Embryonic facial prominence (tissue), 1 donor: ENCODE measurements at regions not wholly inside any gene's neighbourhood (a gene's known extent, or its start where the extent isn't known, plus 50 kb on each side); places are given as distances from the start of the nearest gene placed in this dataset.
"Not testable (repeated sequence)": the region's sequence is repeated elsewhere in the genome, so short reads cannot be mapped to it uniquely, and the experiment has no call there.

Experiments used
- DNase-seq: peaks from one replicate; pipeline ENCODE4 v3.0.0-alpha.2; 2016; ENCODE audit errors: extremely low spot score

DNA sequence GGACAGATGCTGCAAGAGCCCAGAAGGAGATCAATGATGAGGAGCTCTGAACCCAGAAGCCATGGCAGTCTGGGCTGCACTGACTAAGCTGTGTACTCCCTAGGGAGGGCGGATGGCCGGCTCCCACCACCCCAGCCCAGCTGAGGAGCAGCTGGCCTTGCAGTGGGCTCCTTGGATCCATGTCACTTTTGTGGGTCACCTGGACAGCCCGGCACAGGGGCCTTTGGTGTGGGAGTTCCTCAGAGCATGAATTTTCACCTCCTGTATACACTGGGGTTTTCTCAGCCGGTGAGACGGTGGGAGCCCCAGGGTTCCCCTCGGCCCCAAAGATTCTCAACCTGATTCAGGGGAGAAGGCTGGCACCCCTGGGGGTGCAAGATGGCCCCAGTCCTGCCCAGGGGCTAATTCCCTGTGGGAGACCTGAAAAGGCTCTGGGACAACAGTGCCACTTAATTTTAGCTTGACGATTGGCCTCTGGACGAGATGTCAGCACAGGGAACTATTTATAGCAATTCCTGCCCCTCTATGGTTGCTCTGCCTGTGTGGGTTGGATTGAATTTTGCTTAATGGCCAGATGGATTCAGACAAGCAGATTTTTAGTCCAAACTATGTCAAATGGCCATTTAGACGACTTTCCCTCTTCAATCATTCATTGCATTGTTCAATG lies 121.6 kb upstream of the PMEPA1 start:
- DNase-seq = no peak

GRCh38 chr20:57830515-57830895 lies 120.7 kb upstream of the PMEPA1 start:
- DNase-seq = no peak

DNA sequence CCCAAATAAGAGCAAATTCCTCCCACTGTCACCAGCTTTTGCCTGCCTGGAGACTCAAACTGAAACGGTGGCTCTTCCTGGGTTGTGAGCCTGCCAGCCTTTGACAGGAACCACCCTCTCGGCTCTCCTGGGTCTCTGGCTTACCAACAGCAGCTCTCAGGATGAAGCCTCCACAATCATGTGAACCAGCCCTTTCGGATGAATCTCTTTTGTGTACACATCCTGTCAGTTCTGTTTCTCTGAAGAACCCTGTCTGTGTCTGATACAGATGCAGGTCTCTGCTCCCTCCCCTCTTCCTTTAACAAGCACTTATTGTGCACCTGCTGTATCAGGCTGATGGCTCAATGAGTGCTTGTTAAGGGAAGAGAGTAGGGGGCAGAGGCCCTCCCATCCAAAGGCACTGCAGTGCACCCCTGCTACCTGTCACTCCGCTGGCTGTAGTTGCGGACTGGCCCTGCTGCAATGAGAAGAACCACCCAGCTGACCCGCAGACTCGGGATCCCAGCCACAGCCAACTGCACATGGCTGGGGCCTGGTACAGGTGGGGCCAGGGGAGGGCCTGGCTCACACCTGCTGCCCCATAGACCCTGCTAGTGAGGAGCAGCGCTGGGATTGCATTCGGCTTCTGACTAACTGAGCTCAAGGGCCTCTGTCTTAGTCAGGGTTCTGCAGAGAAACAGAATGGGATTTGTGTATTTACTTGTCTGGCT lies 120.1 kb upstream of the PMEPA1 start:
- no peak for DNase-seq

- no peak for DNase-seq
Observed at GRCh38 chr20:57829336-57829735, 119.5 kb upstream of the PMEPA1 start.

- no peak for DNase-seq
Observed at GRCh38 chr20:57828696-57829095, 118.9 kb upstream of the PMEPA1 start.

DNA sequence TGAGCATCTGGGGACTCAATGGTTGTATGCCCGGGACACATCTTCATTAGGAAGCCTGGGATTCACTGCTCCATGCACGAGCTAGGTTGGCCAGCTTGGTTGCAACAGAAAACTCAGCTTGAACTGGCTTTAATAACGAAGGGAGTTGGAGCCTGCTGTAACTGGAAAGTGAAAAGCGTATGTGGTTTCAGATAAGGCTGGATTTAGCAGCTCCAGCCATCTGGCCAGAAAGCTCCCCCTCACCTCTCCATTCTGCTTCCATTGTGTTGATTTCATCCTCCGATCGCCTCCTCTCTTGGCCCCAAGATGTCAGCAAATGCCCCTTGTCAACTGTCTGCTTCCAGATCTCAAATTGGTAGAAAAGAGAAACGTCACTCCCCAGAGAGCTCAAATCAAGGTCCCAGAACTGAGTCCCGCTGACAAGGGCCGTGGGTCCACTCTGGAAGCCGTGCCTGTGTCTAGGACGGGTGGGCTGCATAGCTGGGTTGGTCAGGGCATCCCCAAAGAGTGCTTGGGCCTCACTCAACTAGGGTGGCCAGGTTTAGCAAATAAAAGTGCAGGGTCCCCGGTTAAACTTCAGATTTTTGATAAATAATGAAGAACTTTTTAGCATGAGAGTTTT lies 117.0 kb upstream of the PMEPA1 start:
- DNase-seq = no peak

DNA sequence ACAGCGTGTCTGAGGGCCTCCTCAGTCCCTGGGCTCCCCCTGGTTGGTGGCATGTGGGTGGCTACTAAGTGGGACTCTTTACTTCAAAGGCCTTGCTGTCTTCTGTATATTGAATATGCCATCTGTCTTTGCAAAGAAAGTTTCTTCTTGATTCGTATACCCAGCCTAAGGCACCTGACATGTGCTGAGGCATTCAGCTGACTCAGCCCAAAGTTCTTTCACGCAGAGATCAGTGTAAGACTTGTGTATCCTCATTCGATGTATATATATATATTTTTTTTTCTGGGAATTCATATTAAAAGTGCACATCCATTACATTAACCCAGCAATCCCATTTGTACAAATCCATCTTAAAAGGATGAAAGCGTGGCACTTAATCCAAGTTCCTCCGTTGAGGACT lies 115.1 kb upstream of the PMEPA1 start:
- no peak for DNase-seq

DNA sequence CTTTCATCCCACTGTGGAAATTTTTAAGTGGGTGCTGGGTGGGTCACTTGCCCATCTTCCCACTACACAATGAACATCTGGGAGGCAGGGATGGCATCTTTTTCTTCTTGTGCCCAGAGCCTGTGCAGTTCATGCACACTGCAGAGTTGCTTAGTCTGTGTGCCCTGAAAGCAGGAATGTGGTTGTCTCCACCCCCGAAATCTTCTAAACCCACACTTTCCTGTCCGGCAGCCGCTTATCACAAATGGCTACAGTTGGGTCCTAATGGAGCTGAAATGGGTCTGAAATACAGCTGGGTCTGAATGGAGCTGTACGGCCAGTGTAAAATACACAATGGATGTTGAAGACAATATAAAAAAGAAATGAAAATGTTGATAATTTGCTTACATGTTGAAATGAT lies 112.1 kb upstream of the PMEPA1 start:
- no peak for DNase-seq

DNA sequence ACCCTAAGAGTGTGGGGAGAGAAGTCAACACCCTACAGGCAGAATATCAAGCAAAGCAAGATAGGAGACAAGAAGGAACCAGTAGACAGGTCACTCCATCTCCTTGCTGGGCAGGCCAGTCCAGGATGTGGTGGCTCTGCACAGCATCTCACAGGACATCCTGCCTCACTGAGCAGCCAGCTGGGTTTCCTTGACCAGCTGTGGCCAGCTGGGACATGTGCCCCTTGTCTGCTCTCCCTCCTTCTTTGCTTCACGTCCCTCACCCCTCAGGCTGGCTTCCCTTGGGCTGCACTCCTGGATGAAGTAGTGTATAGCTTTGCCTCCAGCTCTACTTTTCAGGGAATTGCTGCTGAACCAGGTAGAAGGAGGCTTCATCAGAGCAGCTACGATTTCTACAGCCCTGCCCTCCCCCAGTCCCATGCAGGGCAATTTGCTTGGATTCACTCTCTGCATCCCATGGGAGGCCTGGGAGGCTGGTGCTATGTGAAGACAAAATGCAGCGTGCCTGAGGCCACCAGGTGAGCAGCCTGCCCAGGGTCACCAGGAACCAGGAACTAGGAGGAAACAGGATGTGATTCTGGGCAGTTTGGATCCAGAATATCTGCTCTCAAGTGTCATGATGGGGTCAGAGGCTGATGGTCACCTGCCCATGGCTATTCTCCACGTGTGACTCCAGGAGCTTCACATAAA lies 110.0 kb upstream of the PMEPA1 start:
- no peak for DNase-seq

- no peak for DNase-seq
Observed at GRCh38 chr20:57819291-57819690, 109.5 kb upstream of the PMEPA1 start.

- DNase-seq = no peak
Observed at GRCh38 chr20:57818418-57819181, 108.8 kb upstream of the PMEPA1 start.

GRCh38 chr20:57815405-57815804 lies 105.6 kb upstream of the PMEPA1 start:
- DNase-seq = no peak

- DNase-seq = no peak
Observed at GRCh38 chr20:57814529-57814928, 104.7 kb upstream of the PMEPA1 start.

DNA sequence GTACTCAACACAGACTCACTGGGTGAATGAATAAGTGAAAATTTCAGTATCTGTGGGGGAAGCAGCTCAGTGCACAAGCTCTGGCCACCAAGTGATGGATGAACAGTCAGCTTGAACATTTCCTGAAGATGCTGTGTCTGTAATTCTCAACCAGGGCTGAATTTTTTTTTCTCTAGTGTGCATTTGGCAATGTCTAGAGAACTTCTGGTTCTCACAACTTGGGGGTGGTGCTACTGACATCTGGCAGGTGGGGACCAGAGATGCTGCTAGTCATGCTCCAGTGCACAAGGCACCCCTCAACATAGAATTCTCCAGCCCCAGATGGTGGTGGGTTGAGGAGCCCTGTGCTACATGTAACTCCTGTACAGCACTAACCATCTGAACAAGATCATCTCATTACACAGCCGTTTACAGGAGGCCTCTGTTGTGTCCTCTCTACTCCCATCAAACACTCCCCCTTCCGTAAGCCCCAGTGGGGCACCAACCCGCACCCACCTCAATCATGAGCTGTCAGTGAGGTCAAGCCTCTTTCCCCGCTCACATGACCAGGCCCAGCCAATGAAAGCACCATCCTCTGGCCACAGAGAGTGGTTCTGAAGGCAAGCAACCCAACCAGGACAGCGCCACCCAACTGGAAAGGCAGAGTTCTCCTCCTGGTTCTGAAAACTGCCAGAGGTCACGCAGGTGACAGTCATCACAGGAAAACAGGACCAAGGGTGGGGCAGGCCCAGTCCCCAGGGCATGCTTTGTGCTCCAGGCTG lies 103.9 kb upstream of the PMEPA1 start:
- no peak for DNase-seq

DNA sequence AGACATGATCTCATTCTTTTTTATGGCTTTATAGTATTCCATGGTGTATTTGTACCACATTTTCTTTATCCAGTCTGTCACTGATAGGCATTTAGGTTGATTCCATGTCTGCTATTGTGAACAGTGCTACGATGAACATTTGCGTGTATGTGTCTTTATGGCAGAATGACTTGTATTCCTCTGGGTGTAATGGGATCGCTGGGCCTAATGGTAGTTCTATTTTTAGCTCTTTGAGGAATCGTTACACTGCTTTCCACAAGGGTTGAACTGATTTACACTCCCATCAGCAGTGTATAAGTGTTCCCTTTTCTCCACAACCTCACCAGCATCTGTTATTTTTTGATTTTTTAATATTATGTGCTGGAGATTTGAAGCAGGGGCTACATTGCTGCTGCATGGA lies 102.8 kb upstream of the PMEPA1 start:
- DNase-seq = not testable (repeated sequence)

DNA sequence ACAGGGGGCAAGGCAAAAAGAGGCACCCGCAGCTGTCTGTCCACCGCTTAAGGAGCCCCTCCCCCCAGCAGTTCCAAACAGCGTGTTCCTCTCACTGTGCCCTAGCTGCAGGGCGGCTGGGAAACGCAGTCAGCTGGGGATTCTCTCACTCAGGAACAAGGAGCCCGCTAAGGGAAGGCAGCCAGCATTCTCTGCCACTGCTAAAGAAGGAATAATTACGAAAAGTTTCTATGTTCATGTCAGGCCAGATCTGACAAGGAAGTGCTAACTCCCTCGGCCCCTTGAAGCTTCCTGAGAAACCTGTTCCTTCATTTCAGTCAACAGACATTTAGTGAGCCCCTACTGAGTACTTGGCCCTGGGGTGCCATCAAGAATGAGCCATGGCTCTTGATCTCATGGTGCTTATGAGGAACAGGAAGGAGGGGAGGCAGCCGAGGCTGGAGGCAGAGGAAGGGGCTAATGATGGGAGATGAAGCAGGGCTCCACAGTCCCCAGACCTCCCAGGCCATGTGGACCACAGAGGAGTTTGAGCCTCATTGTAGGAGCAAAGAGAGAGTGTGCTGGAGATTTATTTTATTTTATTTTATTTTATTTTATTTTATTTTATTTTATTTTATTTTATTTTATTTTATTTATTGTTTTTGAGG lies 101.7 kb upstream of the PMEPA1 start:
- no peak for DNase-seq

GRCh38 chr20:57810511-57811373 lies 100.9 kb upstream of the PMEPA1 start:
- DNase-seq = no peak

GRCh38 chr20:57809661-57810172 lies 99.9 kb upstream of the PMEPA1 start:
- DNase-seq = no peak

GRCh38 chr20:57809149-57809548 lies 99.3 kb upstream of the PMEPA1 start:
- DNase-seq = no peak
